Embryonic facial prominence (tissue), 1 donor: ENCODE measurements at regions not wholly inside any gene's neighbourhood (a gene's known extent, or its start where the extent isn't known, plus 50 kb on each side); places are given as distances from the start of the nearest gene placed in this dataset.

ENCODE experiments used
- DNase-seq: peaks from one replicate; pipeline ENCODE4 v3.0.0-alpha.2; 2016; ENCODE audit errors: extremely low spot score

GRCh38 chr4:17174751-17175150 lies 276.3 kb upstream of the LDB2 start:
- DNase-seq: no peak

GRCh38 chr4:17173300-17173699 lies 274.9 kb upstream of the LDB2 start:
- no peak for DNase-seq

- DNase-seq: no peak
These were observed 271.7 kb upstream of the LDB2 start for GRCh38 chr4:17170131-17170530.

GRCh38 chr4:17169699-17170098 lies 271.3 kb upstream of the LDB2 start:
- DNase-seq: no peak

- no peak for DNase-seq
These were observed 270.1 kb upstream of the LDB2 start for GRCh38 chr4:17168571-17168970.

GRCh38 chr4:17166954-17167353 lies 268.5 kb upstream of the LDB2 start:
- no peak for DNase-seq

- DNase-seq: no peak
These were observed 266.8 kb upstream of the LDB2 start for GRCh38 chr4:17165286-17165685.

- no peak for DNase-seq
These were observed 266.2 kb upstream of the LDB2 start for GRCh38 chr4:17164666-17165065.

GRCh38 chr4:17163156-17163771 lies 264.8 kb upstream of the LDB2 start:
- DNase-seq: no peak

GRCh38 chr4:17157304-17157703 lies 258.9 kb upstream of the LDB2 start:
- no peak for DNase-seq

GRCh38 chr4:17155486-17155885 lies 257.0 kb upstream of the LDB2 start:
- no peak for DNase-seq

GRCh38 chr4:17153572-17153971 lies 255.1 kb upstream of the LDB2 start:
- DNase-seq: no peak

GRCh38 chr4:17152941-17153540 lies 254.6 kb upstream of the LDB2 start:
- no peak for DNase-seq

- no peak for DNase-seq
These were observed 243.8 kb upstream of the LDB2 start for GRCh38 chr4:17142232-17142711.

GRCh38 chr4:17138847-17139246 lies 240.4 kb upstream of the LDB2 start:
- no peak for DNase-seq

GRCh38 chr4:17134565-17134964 lies 236.1 kb upstream of the LDB2 start:
- DNase-seq: no peak

GRCh38 chr4:17134100-17134499 lies 235.7 kb upstream of the LDB2 start:
- no peak for DNase-seq

- DNase-seq: no peak
These were observed 233.8 kb upstream of the LDB2 start for GRCh38 chr4:17132226-17132625.

- no peak for DNase-seq
These were observed 229.8 kb upstream of the LDB2 start for GRCh38 chr4:17128268-17128667.

GRCh38 chr4:17126321-17126966 lies 228.0 kb upstream of the LDB2 start:
- no peak for DNase-seq

GRCh38 chr4:17124767-17125166 lies 226.3 kb upstream of the LDB2 start:
- DNase-seq: no peak

GRCh38 chr4:17120761-17121160 lies 222.3 kb upstream of the LDB2 start:
- DNase-seq: no peak

- DNase-seq: no peak
These were observed 219.3 kb upstream of the LDB2 start for GRCh38 chr4:17117746-17118145.
